Ovary (tissue), 3 donors: ENCODE measurements at regions not wholly inside any gene's neighbourhood (a gene's known extent, or its start where the extent isn't known, plus 50 kb on each side); places are given as distances from the start of the nearest gene placed in this dataset.

Source experiments
- CTCF ChIP-seq, 3 donors: fragments of 450-650 bp in 2 of 3; fragments of 200-600 bp in 1 of 3; IDR thresholded peaks; one replicate each; pipeline versions ENCODE4 v1.5.1 to v1.8.0; 2016 to 2022; ENCODE audit warnings: antibody characterized with exemption in 3 of 3, mild to moderate bottlenecking in 1 of 3
- EP300 ChIP-seq: sonication (generic); formaldehyde crosslinking; IDR thresholded peaks from one replicate; pipeline ENCODE4 v1.6.1; 2017; ENCODE audit warnings: antibody characterized with exemption
- POLR2A ChIP-seq: fragments of 450-650 bp; IDR thresholded peaks from one replicate; pipeline ENCODE4 v1.6.1; 2017; ENCODE audit warnings: antibody characterized with exemption, mild to moderate bottlenecking, moderate library complexity
- donor health status: DM: no; HTN: no; CAD: no.

- no peak for TF ChIP-seq CTCF (IDR thresholded peaks at IDR 0.05)
- no peak for TF ChIP-seq POLR2A
- TF ChIP-seq EP300, result no peak
Measured at GRCh38 chr5:54649041-54649504, 131.5 kb downstream of the SNX18 start.
